ENCODE measurements at regions not wholly inside any gene's neighbourhood (a gene's known extent, or its start where the extent isn't known, plus 50 kb on each side); places are given as distances from the start of the nearest gene placed in this dataset.

- CTCF ChIA-PET = no interaction called here
- no peak for DNase-seq (ENCODE audit: low spot score)
- no peak for TF ChIP-seq CTCF (conservative IDR thresholded peaks at IDR 0.05; ENCODE audit: low read depth)
- no peak overlapping the region for H3K27ac ChIP-seq
- POLR2A ChIA-PET (ENCODE audit: low non-redundant PET) = no interaction called here
These were observed 88.8 kb upstream of the TMEM26 start for GRCh38 chr10:61541960-61542359.

GRCh38 chr10:61539876-61540275 lies 86.7 kb upstream of the TMEM26 start:
- H3K27ac ChIP-seq = no peak overlapping the region
- no peak for TF ChIP-seq CTCF (conservative IDR thresholded peaks at IDR 0.05; ENCODE audit: low read depth)
- DNase-seq (ENCODE audit: low spot score) = no peak
- ChIA-PET CTCF (interaction anchor here (0.5 kb wide), 1 partner anchor 256 kb away, joined by 3 read pairs; no protein-coding TSS in a partner anchor), POLR2A (ENCODE audit: low non-redundant PET) (no interaction called here)

- no peak for TF ChIP-seq CTCF (conservative IDR thresholded peaks at IDR 0.05; ENCODE audit: low read depth)
These were observed 76.0 kb upstream of the TMEM26 start for GRCh38 chr10:61529208-61529607.

GRCh38 chr10:61503051-61503450 lies 49.9 kb upstream of the TMEM26 start:
- DNase-seq (ENCODE audit: low spot score) = peak; percentile 1
- CTCF ChIA-PET = no interaction called here

More at GRCh38 chr10:61529208-61529607, 76.0 kb upstream of the TMEM26 start:
- POLR2A ChIA-PET (ENCODE audit: low non-redundant PET) = no interaction called here
- CTCF ChIA-PET = no interaction called here
- no peak for DNase-seq (ENCODE audit: low spot score)
- H3K27ac ChIP-seq = no peak overlapping the region

More at GRCh38 chr10:61503051-61503450, 49.9 kb upstream of the TMEM26 start:
- no peak overlapping the region for H3K27ac ChIP-seq
- no peak for TF ChIP-seq CTCF (conservative IDR thresholded peaks at IDR 0.05; ENCODE audit: low read depth)
- POLR2A ChIA-PET (ENCODE audit: low non-redundant PET) = no interaction called here

Measured in RWPE1 (cell line).